Pons (tissue), 1 donor: ENCODE measurements at regions not wholly inside any gene's neighbourhood (a gene's known extent, or its start where the extent isn't known, plus 50 kb on each side); places are given as distances from the start of the nearest gene placed in this dataset.
"Not testable (repeated sequence)": the region's sequence is repeated elsewhere in the genome, so short reads cannot be mapped to it uniquely, and the experiment has no call there.

Source experiments
- DNase-seq: peaks from one replicate; pipeline ENCODE4 v3.0.0-alpha.2; 2016; ENCODE audit warnings: low spot score

DNA sequence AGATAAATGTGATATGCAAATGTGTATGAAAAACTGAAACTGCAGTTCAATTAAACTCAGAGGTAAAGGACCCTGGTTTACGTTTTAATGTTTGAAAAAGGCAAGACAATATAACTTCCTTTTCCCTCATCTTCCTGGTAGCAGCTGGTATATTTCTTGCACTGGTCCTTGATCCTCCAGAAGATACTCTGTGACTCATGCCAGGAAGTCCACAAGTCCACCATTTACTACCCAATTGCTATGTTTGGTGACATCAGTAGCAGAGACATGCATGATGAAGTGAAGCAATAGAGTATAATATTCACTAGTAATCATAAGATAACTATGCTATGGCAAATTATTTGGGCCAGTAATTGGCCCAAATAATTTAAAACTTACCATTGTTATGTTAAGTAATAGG is 774.5 kb upstream of the NEGR1 start:
- DNase-seq: no peak

DNA sequence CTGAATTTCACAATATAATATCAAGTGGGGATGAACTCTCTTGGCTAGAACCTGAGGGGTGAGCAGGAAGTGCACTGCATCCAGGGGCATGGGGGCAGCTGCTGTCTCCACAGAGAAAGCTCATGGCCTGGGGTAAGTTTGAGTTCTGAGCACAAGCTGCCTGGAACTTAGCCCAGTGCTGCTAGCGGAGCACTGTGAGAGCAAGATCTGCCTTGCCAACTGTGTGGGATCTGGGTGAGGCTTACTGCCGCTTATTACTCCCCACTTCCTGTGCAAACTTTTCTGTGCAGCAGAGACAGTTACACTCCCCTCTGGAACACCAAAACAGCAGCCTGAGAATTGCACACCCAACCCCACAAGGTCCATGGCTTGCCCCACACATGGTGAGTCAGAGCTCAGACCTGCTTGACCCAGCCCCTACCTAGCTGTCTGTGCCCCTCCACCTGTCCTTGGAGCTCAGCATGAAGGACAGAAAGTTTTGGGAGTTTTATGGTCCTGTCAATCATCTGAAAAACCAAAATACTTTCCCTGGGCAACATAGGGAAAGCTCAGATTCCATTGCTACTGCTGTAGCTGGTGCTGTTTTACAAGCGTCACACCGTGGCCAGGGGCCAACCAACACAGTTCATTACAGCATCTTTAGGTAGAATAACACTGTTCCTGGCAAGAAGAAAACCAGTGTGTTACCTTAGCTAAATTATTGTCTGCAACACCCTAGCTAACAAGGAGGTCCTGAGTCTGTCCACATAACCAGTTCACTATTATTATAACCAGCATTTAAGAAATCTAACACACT is 762.1 kb upstream of the NEGR1 start:
- DNase-seq: no peak

DNA sequence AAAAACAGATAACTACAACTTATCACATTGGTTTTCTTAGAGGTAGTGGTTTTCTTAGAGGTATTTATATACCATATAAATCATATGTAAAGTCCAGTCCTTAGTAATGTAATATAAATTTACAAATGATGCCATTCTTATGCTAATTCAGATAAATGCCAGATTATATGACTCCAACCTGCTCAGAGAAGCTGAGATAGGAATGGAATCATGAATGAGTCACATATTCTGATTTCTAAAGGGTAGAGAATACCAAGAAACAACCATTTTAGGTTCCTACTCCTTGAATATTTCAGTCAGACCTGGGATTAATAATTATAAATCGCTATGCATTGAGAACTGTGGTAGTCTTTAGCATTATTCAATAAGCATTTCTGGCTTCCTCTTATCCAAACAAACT is 760.1 kb upstream of the NEGR1 start:
- DNase-seq: no peak

DNA sequence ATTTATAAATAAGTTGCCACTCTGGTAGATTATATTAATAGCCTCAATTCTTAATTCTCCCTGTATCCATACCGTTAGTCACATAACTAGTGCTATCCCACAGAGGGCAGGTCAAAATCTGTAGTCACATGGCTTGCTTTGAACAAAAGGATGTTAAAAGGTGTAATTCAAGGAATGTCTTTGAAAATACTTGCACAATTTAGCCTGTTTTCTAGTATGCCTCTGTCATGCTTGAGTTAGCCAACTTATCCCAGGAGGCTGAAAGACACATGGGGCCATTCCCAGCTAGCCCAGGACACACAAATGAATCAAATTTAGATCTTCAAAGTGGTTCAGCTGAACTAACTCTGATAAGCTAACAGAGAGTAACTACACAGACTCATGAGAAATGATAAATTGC is 758.5 kb upstream of the NEGR1 start:
- DNase-seq: no peak

DNA sequence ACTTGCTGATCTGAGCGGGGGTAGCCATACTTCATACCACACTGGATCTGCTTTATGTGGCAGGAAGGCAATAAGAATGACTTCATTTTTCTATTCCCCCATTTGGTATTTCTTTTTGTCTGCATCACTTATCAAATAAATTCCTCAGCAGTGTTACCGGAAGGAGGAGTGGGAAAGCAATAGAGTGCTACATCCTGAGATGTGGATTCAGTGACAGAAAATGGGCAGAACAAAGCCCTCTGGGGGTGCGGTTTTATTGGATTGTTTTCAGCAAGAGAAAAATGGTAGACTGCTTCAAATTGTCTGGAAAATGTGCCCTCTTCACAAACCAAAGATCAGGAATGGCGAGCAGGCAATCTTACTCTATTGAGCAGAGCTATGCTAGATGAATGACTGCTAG is 751.9 kb upstream of the NEGR1 start:
- no peak for DNase-seq

DNA sequence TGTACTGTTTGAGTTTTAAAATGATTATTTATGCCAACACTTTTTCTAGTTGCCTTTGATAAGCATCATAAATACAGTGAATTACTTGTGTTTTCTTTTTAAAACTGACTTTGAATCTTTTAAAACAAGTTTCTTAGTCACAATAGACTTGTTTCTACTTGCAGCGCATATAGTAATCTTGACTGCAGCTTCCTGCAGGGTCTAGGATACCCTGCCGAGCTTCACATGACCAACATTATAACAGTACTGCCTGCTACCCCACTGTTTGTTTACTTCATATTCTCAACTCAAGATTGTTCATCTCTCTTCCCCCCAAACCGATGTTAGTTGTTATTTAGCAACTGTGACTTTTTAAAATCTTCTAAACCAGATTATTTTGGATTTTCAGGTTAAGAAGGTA is 751.3 kb upstream of the NEGR1 start:
- DNase-seq: no peak

DNA sequence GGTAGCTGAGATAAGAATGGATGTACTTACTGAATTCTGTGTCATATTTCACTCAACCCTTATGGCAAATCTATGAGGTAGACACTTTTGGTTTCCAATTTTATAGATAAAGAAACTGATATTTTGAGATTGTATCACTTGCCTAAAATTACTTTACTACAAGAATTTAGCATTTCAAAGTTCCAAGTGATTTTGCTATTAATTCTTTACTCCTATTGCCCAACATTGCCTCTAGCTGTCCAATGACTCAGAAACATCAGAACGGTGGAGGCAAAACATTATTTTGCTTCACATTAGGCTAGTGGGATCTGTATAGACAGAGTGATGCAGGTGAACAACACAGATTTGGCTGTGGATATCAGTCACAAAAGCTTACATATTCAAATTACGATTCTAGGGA is 747.2 kb upstream of the NEGR1 start:
- no peak for DNase-seq

DNA sequence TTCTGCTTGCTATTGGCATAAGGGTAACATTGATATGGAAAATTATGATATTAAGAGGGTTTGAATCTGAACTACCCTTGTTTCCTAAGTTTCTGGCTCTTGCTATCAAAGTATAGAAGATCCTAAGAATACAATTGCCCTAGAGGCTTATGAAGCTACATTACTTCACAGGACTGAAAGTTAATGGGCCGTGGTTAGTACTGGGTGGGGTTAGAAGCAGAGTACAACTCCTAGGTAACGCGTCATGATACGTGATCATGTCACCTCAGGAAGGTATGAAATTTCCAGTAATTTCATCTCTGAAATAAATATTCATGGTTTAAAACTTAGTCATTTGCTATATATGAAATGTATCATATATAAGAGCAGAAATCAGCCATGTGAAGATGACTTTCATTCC is 743.8 kb upstream of the NEGR1 start:
- no peak for DNase-seq

DNA sequence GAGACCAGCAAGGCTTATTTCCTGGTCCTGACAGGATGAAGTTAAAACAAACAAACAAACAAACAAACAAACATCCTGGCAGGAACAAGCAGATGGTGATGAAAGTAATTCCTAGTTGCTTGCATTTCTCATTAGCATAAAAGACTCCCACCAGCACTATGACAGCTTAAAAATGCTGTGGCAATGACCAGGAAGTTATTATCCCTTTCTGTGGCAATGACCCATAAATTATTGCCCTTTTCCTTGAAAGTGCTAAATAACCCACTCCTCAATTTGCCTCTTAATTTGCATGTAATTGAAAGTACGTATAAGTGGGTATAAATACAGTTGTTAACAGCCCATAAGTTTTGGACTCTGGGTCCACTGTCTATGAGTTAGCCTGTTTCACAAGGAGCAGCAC is 727.6 kb upstream of the NEGR1 start:
- no peak for DNase-seq

DNA sequence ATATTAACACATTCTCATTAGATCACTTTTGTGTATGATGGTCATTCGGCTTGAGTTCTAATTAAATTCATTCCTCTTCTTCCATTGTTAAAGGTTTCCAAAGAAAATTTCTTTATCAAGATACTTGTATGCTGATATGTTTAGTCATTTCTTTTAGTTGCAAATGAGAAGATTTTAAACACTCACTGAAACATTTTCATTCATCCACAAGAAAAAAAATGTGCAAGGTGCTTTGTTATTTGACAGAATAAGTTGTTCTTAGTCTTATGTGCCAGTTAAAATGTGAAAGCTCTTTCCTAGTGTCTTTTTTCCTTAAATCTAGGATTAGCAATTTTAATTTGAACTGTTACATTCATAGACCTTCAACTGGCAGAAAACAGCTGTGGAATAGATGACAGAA is 727.0 kb upstream of the NEGR1 start:
- DNase-seq: no peak

DNA sequence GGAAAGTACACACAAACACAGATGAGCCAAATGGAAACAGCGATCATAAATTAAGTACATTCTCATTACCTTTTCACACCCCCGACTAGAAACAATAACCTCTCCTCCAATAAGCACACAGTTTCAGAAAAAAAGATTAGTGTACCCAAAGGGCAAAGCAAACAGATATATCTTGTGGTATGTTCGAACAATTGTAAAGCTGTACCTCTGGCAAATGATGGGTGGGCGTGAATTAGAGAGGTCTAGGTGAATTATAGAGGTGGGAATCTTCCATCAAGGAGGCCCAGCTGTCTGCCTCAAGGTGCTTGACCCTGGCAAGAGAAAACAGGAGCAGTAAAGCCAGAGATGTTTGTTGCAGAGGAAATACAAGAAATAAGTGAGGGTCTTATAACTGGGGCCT is 715.3 kb upstream of the NEGR1 start:
- DNase-seq: no peak

DNA sequence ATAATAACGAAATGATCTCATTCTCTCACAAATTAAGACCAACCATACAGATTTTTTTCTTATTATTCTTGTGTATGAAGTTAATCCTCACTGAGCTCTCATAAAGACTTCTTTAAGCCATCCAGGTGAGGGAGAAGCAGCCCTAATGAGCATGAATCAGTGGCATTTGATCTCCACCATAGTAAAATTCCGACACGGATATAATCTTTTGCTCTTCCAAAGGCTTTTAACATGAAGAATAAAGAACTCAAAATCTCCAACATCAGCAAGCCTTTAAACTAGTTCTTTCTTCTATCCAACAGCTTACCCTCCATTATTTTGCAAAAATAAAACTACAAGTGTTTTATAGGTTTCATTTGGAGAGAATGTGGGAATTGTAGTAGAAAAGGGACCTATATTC is 714.7 kb upstream of the NEGR1 start:
- no peak for DNase-seq

DNA sequence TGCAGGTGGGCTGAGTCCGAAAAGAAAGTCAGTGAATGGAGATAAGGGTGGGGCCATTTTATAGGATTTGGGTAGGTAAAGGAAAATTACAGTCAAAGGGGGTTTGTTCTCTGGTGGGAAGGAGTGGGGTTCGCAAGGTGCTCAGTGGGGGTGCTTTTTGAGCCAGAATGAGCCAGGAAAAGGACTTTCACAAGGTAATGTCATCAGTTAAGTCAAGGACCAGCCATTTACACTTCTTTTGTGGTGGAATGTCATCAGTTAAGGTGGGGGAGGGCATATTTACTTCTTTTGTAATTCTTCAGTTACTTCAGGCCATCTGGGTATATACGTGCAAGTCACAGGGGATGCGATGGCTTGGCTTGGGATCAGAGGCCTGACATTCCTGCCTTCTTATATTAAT is 705.5 kb upstream of the NEGR1 start:
- not testable (repeated sequence) for DNase-seq

DNA sequence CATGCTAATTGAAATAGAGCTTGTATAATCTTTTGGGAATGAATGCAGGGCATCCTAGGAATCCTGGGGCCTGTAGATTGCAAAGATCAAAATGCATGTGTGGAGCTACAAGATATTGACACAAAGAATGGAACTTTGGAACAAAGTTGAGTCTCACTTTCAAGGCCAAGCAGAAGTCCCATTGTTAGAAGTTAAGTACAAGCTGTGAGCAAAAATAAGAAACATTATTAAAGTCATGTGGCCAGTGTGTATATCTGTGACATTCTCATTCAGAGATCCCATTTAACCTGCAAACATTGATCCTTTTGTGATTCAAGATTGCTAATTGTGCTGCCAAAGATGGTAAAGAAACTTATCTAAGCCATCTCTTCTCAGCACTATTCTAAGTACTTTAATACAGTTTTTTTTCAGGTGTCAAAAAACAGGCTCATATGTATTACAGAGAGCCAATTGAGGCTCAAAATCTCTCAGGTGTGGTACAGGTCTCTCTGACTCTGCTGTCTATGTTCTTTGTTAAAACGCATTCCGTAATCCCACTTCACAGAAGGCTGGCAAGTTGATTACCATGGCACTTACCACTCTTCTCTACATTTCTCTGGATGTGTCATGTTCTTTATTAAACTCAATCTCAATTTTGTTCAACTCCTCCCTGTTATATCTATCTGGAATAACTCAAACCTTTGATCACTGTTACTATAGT is 704.4 kb upstream of the NEGR1 start:
- no peak for DNase-seq

DNA sequence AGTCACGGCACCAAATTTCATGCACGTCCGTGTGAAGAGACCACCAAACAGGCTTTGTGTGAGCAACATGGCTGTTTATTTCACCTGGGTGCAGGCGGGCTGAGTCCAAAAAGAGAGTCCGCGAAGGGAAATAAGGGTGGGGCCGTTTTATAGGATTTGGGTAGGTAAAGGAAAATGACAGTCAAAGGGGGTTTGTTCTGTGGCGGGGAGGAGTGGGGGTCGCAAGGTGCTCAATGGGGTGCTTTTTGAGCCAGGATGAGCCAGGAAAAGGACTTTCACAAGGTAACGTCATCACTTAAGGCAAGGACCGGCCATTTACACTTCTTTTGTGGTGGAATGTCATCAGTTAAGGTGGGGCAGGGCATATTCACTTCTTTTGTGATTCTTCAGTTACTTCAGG is 702.7 kb upstream of the NEGR1 start:
- not testable (repeated sequence) for DNase-seq

DNA sequence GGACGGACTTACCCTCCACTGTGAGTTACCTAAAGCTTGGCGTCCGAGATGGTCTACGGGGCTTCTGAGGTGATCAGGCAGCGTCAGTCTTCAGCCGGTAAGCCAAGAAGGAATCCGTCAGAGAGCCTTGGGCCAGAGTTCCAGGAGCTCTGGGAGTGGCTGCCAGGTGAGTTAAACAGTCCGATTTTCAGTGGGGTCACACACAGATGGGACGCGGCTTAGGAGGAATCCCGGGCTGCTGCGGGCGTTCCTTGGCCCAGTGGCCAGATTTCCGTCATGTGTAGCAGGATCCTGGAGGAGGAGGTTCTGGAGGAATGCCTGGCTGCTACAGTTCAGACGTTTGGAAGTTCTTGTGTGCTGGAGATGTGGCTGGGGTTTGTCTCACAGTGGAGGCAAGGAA is 700.7 kb upstream of the NEGR1 start:
- not testable (repeated sequence) for DNase-seq

DNA sequence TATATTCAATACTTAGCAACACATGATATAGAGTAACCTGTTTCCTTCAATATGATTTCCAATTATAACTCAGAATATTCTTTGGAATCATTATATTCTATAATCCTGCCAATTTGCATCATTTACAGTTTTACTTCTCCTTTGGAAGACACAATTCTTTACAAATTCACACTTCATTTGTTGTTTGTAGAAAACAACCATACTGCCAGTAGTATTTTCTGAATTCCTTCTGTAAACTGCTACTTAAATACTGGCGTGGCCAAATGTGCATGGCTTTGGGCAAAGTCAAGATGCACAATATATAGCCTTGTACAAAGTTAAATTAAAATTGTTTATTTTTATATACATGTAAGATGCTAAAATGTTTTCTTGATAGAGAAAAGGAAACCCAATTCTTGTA is 687.1 kb upstream of the NEGR1 start:
- DNase-seq: no peak

DNA sequence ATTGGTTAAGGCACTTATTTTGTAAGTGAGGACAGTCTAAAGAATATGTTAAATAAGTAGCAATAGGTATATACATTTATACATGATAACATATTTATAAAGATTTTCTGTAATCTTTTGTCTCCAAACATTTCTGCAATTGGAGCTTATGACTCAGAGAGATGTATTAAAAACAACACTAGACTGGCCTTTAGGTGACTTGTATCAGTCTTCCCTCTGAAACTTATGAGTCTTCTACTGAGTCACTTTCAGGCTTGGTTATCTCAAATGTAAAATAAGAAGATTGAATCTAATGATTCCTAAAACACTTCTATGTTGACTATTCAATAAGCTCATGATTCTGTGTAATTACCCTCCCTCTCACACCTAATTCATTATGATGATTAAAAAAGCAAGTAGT is 672.6 kb upstream of the NEGR1 start:
- no peak for DNase-seq

DNA sequence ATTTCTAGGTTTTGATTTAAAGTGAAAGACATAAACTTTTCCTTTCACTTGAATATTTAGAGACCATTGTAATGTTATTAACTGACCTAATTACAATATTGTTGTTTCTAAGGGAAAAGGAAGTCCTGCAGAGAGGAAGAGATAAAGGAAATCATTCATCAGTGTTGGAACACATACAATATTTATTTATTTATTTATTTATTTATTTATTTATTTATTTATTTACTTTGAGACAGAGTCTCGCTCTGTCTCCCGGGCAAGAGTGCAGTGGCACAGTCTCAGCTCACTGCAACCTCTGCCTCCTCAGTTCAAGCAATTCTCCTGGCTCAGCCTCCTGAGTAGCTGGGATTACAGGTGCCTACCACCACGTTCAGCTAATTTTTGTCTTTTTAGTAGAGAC is 668.6 kb upstream of the NEGR1 start:
- DNase-seq: not testable (repeated sequence)

DNA sequence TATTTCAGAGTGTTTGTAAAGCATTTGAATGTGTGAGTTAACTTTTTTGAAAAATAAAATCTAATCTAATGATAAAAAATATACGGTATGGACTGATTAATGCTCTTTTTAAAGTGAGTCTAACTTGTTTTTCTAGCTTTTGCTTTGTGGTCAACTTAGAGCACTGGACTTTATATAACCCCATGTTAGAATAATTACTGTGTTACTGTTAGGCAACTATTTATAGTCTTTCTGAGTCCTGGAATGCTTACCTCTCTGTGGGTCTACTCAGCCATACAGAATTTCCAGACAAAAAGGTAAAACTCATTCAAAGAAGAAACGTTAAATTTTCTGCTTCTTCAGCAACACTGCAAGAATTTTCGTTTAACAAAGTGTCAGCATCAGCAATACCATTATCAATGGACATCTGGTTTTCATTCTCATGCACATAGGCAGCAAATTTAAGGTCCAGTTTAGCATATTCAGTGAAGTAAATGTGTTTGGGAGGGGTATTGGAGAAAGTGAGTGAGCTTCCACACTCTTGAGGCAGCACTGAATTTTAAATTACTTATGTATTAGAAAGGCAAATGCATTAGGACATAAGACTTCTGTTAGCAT is 664.7 kb upstream of the NEGR1 start:
- DNase-seq: no peak

DNA sequence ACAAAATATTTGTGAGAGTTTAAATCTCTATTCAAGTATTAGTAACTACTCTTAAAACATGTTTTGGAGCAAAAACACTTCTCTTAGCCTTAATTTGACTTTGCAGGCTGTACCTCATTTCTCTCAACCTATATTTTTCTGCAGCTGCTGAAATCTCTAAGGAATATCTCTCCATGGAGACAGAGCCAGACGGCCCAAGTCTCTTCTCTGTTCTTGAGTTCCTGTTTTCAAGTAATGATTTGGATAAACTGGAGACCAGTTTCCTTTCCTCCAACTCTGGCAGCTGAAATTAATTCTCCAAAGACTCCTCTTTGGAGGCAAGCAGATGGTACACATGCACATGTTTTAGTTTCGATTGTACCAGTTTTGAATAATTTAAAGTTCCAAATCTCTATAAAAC is 659.7 kb upstream of the NEGR1 start:
- DNase-seq: no peak

DNA sequence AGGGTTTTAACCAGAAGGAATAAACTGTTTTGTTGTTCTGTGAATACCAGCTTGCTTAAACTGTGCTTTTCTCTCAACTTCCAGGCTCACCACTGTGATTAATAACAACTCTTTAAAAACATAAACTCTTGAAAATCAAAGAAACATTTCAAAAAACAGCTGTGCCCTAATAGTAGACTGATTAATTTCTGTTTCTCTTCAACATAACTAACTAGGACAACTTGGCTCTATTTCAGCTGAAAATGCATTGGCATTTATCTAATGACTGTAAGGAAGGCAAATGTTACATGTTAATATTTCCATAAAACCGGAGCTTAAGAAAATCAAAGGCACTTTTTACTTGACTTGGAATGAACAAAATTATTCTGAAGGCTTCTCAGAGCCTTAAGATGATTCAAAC is 656.1 kb upstream of the NEGR1 start:
- DNase-seq: no peak

DNA sequence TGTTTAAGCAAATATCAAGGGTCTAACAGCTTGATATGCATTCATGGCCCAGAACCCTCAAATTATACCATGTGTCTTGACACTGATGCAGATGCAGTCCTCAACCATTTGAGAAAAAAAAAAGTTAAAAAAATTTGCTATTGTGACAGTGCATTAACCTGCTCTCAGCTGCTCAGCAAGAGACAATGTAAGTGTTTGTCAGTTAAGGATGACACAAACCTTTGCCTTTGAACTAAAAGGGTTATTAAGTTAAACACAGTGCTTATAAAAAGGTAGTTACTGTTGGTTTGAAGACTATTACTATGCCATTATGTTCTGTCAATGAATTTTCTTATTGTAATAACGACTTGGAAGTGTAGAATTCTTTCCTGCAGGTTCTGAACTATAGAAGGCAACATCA is 655.6 kb upstream of the NEGR1 start:
- no peak for DNase-seq

DNA sequence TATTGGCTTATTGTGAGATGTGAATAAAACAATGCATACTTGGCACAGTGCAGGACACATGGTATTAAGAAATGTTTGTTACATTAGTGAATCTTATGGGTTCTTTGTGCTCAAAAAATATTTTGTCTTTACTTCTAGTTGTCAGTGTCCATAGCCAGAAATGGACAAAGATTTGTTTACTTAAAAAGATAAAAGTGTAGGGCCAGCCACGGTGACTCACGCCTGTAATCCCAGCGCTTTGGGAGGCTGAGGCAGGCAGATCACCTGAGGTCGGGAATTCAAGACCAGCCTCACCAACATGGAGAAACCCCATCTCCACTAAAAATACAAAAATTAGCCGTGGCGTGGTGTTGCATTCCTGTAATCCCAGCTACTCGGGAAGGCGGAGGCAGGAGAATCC is 654.6 kb upstream of the NEGR1 start:
- DNase-seq: no peak
